ENCODE measurements at regions not wholly inside any gene's neighbourhood (a gene's known extent, or its start where the extent isn't known, plus 50 kb on each side); places are given as distances from the start of the nearest gene placed in this dataset.

- no peak for TF ChIP-seq JUND (IDR thresholded peaks at IDR 0.05; ENCODE audit: low read depth)
- in situ Hi-C loops (cut with HindIII; ENCODE audit: low pct_unique_long_range_greater_than_20kb, low sequenced_read_pairs) = no loop called here
- DNase-seq (ENCODE audit: low read depth in 1 of 2, low spot score in 1 of 2) = no peak
These were observed 234.4 kb downstream of the ARHGAP12 start for GRCh38 chr10:31694126-31694685.

GRCh38 chr10:31693491-31693890 is 235.1 kb downstream of the ARHGAP12 start:
- TF ChIP-seq JUND (IDR thresholded peaks at IDR 0.05; ENCODE audit: low read depth) = no peak
- in situ Hi-C loops (cut with HindIII; ENCODE audit: low pct_unique_long_range_greater_than_20kb, low sequenced_read_pairs) = no loop called here
- DNase-seq (ENCODE audit: low read depth in 1 of 2, low spot score in 1 of 2) = no peak

GRCh38 chr10:31689233-31689632 is 239.4 kb downstream of the ARHGAP12 start:
- in situ Hi-C loops (cut with HindIII; ENCODE audit: low pct_unique_long_range_greater_than_20kb, low sequenced_read_pairs) = no loop called here
- no peak for DNase-seq (ENCODE audit: low read depth in 1 of 2, low spot score in 1 of 2)
- no peak for TF ChIP-seq JUND (IDR thresholded peaks at IDR 0.05; ENCODE audit: low read depth)

GRCh38 chr10:31687663-31688482 is 240.8 kb downstream of the ARHGAP12 start:
- in situ Hi-C loops (cut with HindIII; ENCODE audit: low pct_unique_long_range_greater_than_20kb, low sequenced_read_pairs) = no loop called here
- DNase-seq (ENCODE audit: low read depth in 1 of 2, low spot score in 1 of 2) = no peak
- no peak for TF ChIP-seq JUND (IDR thresholded peaks at IDR 0.05; ENCODE audit: low read depth)

GRCh38 chr10:31686599-31686998 is 242.0 kb downstream of the ARHGAP12 start:
- TF ChIP-seq JUND (IDR thresholded peaks at IDR 0.05; ENCODE audit: low read depth) = no peak
- in situ Hi-C loops (cut with HindIII; ENCODE audit: low pct_unique_long_range_greater_than_20kb, low sequenced_read_pairs) = no loop called here
- no peak for DNase-seq (ENCODE audit: low read depth in 1 of 2, low spot score in 1 of 2)

- DNase-seq (ENCODE audit: low read depth in 1 of 2, low spot score in 1 of 2) = no peak
- in situ Hi-C loops (cut with HindIII; ENCODE audit: low pct_unique_long_range_greater_than_20kb, low sequenced_read_pairs) = no loop called here
- TF ChIP-seq JUND (IDR thresholded peaks at IDR 0.05; ENCODE audit: low read depth) = no peak
These were observed 244.9 kb downstream of the ARHGAP12 start for GRCh38 chr10:31683682-31684081.

- no peak for DNase-seq (ENCODE audit: low read depth in 1 of 2, low spot score in 1 of 2)
- in situ Hi-C loops (cut with HindIII; ENCODE audit: low pct_unique_long_range_greater_than_20kb, low sequenced_read_pairs) = no loop called here
- TF ChIP-seq JUND (IDR thresholded peaks at IDR 0.05; ENCODE audit: low read depth) = no peak
These were observed 248.7 kb downstream of the ARHGAP12 start for GRCh38 chr10:31679936-31680335.

GRCh38 chr10:31678575-31679516 is 249.8 kb downstream of the ARHGAP12 start:
- DNase-seq (ENCODE audit: low read depth in 1 of 2, low spot score in 1 of 2) = no peak
- no peak for TF ChIP-seq JUND (IDR thresholded peaks at IDR 0.05; ENCODE audit: low read depth)
- in situ Hi-C loops (cut with HindIII; ENCODE audit: low pct_unique_long_range_greater_than_20kb, low sequenced_read_pairs) = no loop called here

- in situ Hi-C loops (cut with HindIII; ENCODE audit: low pct_unique_long_range_greater_than_20kb, low sequenced_read_pairs) = no loop called here
- no peak for DNase-seq (ENCODE audit: low read depth in 1 of 2, low spot score in 1 of 2)
- no peak for TF ChIP-seq JUND (IDR thresholded peaks at IDR 0.05; ENCODE audit: low read depth)
These were observed 250.5 kb downstream of the ARHGAP12 start for GRCh38 chr10:31678139-31678536.

- peak in 1 of 2 experiments; percentile 3 for DNase-seq (ENCODE audit: low read depth in 1 of 2, low spot score in 1 of 2)
- in situ Hi-C loops (cut with HindIII; ENCODE audit: low pct_unique_long_range_greater_than_20kb, low sequenced_read_pairs) = no loop called here
- TF ChIP-seq JUND (IDR thresholded peaks at IDR 0.05; ENCODE audit: low read depth) = no peak
These were observed 251.2 kb downstream of the ARHGAP12 start for GRCh38 chr10:31677195-31678138.

GRCh38 chr10:31675726-31676125 is 252.9 kb downstream of the ARHGAP12 start:
- in situ Hi-C loops (cut with HindIII; ENCODE audit: low pct_unique_long_range_greater_than_20kb, low sequenced_read_pairs) = no loop called here
- DNase-seq (ENCODE audit: low read depth in 1 of 2, low spot score in 1 of 2) = no peak
- no peak for TF ChIP-seq JUND (IDR thresholded peaks at IDR 0.05; ENCODE audit: low read depth)

GRCh38 chr10:31669357-31669756 is 259.3 kb downstream of the ARHGAP12 start:
- in situ Hi-C loops (cut with HindIII; ENCODE audit: low pct_unique_long_range_greater_than_20kb, low sequenced_read_pairs) = no loop called here
- TF ChIP-seq JUND (IDR thresholded peaks at IDR 0.05; ENCODE audit: low read depth) = no peak
- no peak for DNase-seq (ENCODE audit: low read depth in 1 of 2, low spot score in 1 of 2)
